HepG2 (cell line): ENCODE measurements at regions not wholly inside any gene's neighbourhood (a gene's known extent, or its start where the extent isn't known, plus 50 kb on each side); places are given as distances from the start of the nearest gene placed in this dataset.
A peak's percentile ranks its signal among the peaks of the same experiment; 100 is the strongest.

Source experiments
- ATAC-seq: fragments of 200-7000 bp; cut with Tn5 transposase; 3 replicates; pipeline ENCODE4 v1.9.1; 2020; ENCODE audit warnings: mild to moderate bottlenecking, moderate library complexity
- BruUV-seq: library from RNA; stranded (reverse); fragments of 400-500 nt; replicated peaks from 2 replicates; lab custom pipeline; 2021; lab: Mats Ljungman, UMichigan
- CTCF ChIA-PET: fragments of 300-600 bp; formaldehyde crosslinking; extraction: SDS; loops from one replicate; lab custom pipeline; 2021; ENCODE audit warnings: low total read pairs, inconsistent platforms, low intra/inter-chr PET ratio; lab: Yijun Ruan, JAX
- POLR2A ChIA-PET: fragments of 350-600 bp; sonication (Branson Sonifier 250); formaldehyde crosslinking; loops from one replicate; lab custom pipeline; 2020; ENCODE audit warnings: antibody characterized with exemption, inconsistent platforms; lab: Yijun Ruan, JAX
- DNase-seq: peaks from one replicate; pipeline ENCODE4 v3.0.0-alpha.2; 2015; ENCODE audit warnings: low spot score
- FAIRE-seq: peaks from 3 replicates; lab custom pipeline; 2011; peaks lifted over from hg19 to GRCh38; lab: Jason Lieb, UNC
- H2AFZ ChIP-seq: one replicate; pipeline ENCODE4 v1.6.1; 2011; ENCODE audit warnings: low read length, inconsistent platforms
- H3K27ac ChIP-seq: fragments of 300-600 bp; 3 replicates; pipeline ENCODE4 v1.8.0; 2011; ENCODE audit warnings: mixed run types, mild to moderate bottlenecking, mixed read lengths, low read length, inconsistent platforms; ENCODE audit not compliant: insufficient read depth; ENCODE audit errors: extremely low read length
- H3K27me3 ChIP-seq, 2 experiments: fragments of 200-600 bp in 1 of 2; 2 replicates in 1 of 2; 3 replicates in 1 of 2; pipeline versions ENCODE4 v1.6.0 to v1.8.0; 2011; ENCODE audit warnings: low read length in 2 of 2, mild to moderate bottlenecking in 2 of 2, moderate library complexity in 2 of 2, inconsistent platforms in 1 of 2; ENCODE audit not compliant: insufficient read depth in 2 of 2, control insufficient read depth in 1 of 2
- H3K36me3 ChIP-seq, 2 experiments: fragments of 200-600 bp in 1 of 2; replicated peaks in 1 of 2; 2 replicates in 1 of 2; 3 replicates in 1 of 2; pipeline versions ENCODE4 v1.5.1 to v1.8.0; 2011; ENCODE audit warnings: low read length in 2 of 2, inconsistent platforms in 1 of 2; ENCODE audit not compliant: insufficient read depth in 2 of 2, control insufficient read depth in 1 of 2
- H3K4me1 ChIP-seq: 2 replicates; pipeline ENCODE4 v1.5.1; 2012; ENCODE audit warnings: low read length, inconsistent platforms; ENCODE audit not compliant: insufficient read depth
- H3K4me2 ChIP-seq: 2 replicates; pipeline ENCODE4 v1.6.0; 2011; ENCODE audit warnings: low read depth, low read length, inconsistent platforms
- H3K4me3 ChIP-seq, 3 experiments: fragments of 200-600 bp in 1 of 3; sonication (generic), shearing (Covaris generic) in 1 of 3; replicated peaks in 1 of 3; 2 replicates each; pipeline ENCODE4 v1.5.1; 2011 to 2016; ENCODE audit warnings: low read length in 3 of 3, inconsistent platforms in 2 of 3, low read depth in 2 of 3, mild to moderate bottlenecking in 2 of 3, control low read depth in 1 of 3, mixed read lengths in 1 of 3; ENCODE audit not compliant: insufficient read depth in 1 of 3
- H3K79me2 ChIP-seq: one replicate; pipeline ENCODE4 v1.6.1; 2011; ENCODE audit warnings: low read length, inconsistent platforms; ENCODE audit not compliant: insufficient read depth
- H3K9ac ChIP-seq: 2 replicates; pipeline ENCODE4 v1.6.0; 2011; ENCODE audit warnings: mild to moderate bottlenecking, low read depth, low read length, inconsistent platforms; ENCODE audit not compliant: insufficient read depth
- H3K9me3 ChIP-seq: 2 replicates; pipeline ENCODE4 v1.5.1; 2012; ENCODE audit warnings: mild to moderate bottlenecking, low read length
- H4K20me1 ChIP-seq: 2 replicates; pipeline ENCODE4 v1.6.0; 2011; ENCODE audit warnings: inconsistent platforms, mild to moderate bottlenecking, low read length, moderate library complexity; ENCODE audit not compliant: insufficient read depth
- ARNT ChIP-seq: fragments of 450-650 bp; IDR thresholded peaks from 2 replicates; pipeline ENCODE4 v1.6.1; 2017
- MTF2 ChIP-seq: sonication (generic); formaldehyde crosslinking; IDR thresholded peaks from 2 replicates; pipeline ENCODE4 v1.5.0; 2020; ENCODE audit warnings: missing genetic modification reagents, borderline replicate concordance
- SRY ChIP-seq: sonication (generic); formaldehyde crosslinking; IDR thresholded peaks from 2 replicates; pipeline ENCODE4 v1.8.0; 2022; ENCODE audit warnings: mild to moderate bottlenecking, missing genetic modification reagents
- TCF7 ChIP-seq: sonication (generic); IDR thresholded peaks from 2 replicates; pipeline ENCODE4 v1.6.1; 2016; ENCODE audit warnings: antibody characterized with exemption, low read depth
- TEAD3 ChIP-seq: optimal IDR thresholded peaks from 2 replicates; pipeline ENCODE3; 2016; ENCODE audit warnings: borderline replicate concordance
- YEATS4 ChIP-seq: sonication (generic); formaldehyde crosslinking; IDR thresholded peaks from 2 replicates; pipeline ENCODE4 v1.4.0; 2020; ENCODE audit warnings: missing genetic modification reagents, borderline replicate concordance
- ZNF558 ChIP-seq: sonication (generic); formaldehyde crosslinking; IDR thresholded peaks from 2 replicates; pipeline ENCODE4 v1.9.0; 2022; ENCODE audit warnings: mild to moderate bottlenecking, missing genetic modification reagents, borderline replicate concordance
- WGBS: methylation state at CpG from one replicate; pipeline ENCODE4 v1.1.6; 2017; ENCODE audit warnings: low lambda C conversion rate; 5-methylcytosine and 5-hydroxymethylcytosine counted together
- in situ Hi-C: cut with HindIII; loops from 2 replicates; pipeline ENCODE4 v1.10.0; 2017; ENCODE audit warnings: low pct_unique_long_range_greater_than_20kb; ENCODE audit not compliant: extremely low pct_ligation_motif_present
- intact Hi-C: fragments of 100-400 bp; cut with micrococcal nuclease; formaldehyde crosslinking; loops from one replicate; pipeline ENCODE4 v1.10.0; 2022; ENCODE audit not compliant: unreplicated experiment
- TF ChIP-seq, protein P1 (sequence below): sonication (generic); formaldehyde crosslinking; IDR thresholded peaks from 2 replicates; pipeline ENCODE4 v1.5.0; 2020; ENCODE audit warnings: missing genetic modification reagents, mild to moderate bottlenecking, borderline replicate concordance
- TF ChIP-seq, protein P2 (sequence below), 2 experiments: sonication (generic) in 1 of 2; formaldehyde crosslinking in 1 of 2; IDR thresholded peaks; 2 replicates each; pipeline versions ENCODE4 v1.5.1 to v1.6.1; 2011 to 2020; ENCODE audit warnings: borderline replicate concordance in 1 of 2, low read depth in 1 of 2, low read length in 1 of 2, mild to moderate bottlenecking in 1 of 2, missing genetic modification reagents in 1 of 2, moderate library complexity in 1 of 2
- TF ChIP-seq, protein P3 (sequence below): sonication (generic); formaldehyde crosslinking; IDR thresholded peaks from 2 replicates; pipeline ENCODE4 v1.5.0; 2020; ENCODE audit warnings: missing genetic modification reagents
- TF ChIP-seq, protein P4 (sequence below): sonication (generic); formaldehyde crosslinking; IDR thresholded peaks from 2 replicates; pipeline ENCODE4 v1.5.0; 2020; ENCODE audit warnings: missing genetic modification reagents, mild to moderate bottlenecking, borderline replicate concordance

DNA sequence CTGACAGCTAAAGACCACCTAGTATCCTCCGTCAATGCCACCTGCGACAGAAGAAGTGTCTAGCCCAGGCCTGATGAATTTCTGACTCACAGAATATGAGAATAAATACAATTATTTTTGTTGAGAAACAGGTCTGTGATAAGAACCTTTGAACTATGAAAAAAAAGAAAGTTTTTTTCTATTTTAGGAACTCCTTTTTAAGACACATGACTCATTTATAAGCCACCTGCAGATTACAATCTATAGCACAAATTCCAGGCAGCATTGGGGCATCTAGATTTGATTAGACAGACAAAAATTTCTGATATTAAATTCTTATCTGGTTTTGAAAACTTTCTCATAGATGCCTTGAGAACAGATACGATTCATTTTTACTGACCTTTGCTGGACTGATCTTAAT is 256.7 kb upstream of the LYZL1 start (continued):
- TF ChIP-seq, protein P1, sequence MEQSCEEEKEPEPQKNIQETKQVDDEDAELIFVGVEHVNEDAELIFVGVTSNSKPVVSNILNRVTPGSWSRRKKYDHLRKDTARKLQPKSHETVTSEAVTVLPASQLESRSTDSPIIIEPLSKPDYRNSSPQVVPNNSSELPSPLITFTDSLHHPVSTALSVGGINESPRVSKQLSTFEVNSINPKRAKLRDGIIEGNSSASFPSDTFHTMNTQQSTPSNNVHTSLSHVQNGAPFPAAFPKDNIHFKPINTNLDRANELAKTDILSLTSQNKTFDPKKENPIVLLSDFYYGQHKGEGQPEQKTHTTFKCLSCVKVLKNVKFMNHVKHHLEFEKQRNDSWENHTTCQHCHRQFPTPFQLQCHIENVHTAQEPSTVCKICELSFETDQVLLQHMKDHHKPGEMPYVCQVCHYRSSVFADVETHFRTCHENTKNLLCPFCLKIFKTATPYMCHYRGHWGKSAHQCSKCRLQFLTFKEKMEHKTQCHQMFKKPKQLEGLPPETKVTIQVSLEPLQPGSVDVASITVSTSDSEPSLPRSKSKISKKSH, result no peak
- no peak for TF ChIP-seq ARNT
- TF ChIP-seq, protein P2, sequence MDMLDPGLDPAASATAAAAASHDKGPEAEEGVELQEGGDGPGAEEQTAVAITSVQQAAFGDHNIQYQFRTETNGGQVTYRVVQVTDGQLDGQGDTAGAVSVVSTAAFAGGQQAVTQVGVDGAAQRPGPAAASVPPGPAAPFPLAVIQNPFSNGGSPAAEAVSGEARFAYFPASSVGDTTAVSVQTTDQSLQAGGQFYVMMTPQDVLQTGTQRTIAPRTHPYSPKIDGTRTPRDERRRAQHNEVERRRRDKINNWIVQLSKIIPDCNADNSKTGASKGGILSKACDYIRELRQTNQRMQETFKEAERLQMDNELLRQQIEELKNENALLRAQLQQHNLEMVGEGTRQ (IDR thresholded peaks at IDR 0.05; ENCODE audit: low read depth, low read length), result no peak
- TF ChIP-seq, protein P2 (CRISPR knock-in tag; IDR thresholded peaks at IDR 0.05; ENCODE audit: borderline replicate concordance), result no peak
- no peak for TF ChIP-seq YEATS4
- TF ChIP-seq ZNF558, result no peak
- TF ChIP-seq MTF2 (CRISPR knock-in tag), result no peak
- TF ChIP-seq, protein P3, sequence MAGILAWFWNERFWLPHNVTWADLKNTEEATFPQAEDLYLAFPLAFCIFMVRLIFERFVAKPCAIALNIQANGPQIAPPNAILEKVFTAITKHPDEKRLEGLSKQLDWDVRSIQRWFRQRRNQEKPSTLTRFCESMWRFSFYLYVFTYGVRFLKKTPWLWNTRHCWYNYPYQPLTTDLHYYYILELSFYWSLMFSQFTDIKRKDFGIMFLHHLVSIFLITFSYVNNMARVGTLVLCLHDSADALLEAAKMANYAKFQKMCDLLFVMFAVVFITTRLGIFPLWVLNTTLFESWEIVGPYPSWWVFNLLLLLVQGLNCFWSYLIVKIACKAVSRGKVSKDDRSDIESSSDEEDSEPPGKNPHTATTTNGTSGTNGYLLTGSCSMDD, result no peak

DNA sequence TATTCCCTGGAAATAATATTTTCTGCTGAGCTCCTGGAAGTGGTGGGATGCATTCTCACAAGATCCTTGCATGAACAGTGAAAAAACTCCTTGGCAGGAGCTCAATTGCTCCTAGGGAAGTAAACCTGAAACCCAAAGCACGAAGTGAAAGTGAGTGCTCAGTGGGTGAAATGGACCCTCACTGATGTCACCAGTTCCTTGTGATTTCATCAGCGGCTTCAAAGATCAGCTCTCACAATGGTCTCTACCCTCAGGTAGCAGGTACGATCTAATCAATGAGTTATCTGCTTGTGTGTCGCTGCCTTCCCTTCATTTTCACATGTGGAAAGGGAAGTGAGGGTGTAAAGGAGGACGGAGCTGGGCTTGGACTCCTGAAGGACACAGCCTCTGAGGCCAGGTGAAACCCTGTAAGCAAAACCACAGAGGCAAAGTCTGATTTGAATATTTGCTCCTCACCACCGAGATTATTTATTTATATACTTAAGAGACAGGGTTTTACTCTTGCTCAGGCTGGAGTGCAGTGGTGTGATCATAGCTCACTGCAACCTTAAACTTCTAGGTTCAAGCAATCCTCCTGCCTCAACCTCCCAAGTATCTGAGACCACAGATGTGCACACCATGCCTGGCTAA is 255.4 kb upstream of the LYZL1 start:
- no peak for DNase-seq
- ATAC-seq, result no peak
- peak overlapping the region; percentile 28 to 45 (median 33); a peak in 5 of 6 replicates for H3K4me3 ChIP-seq
- peak overlapping the region; percentile 65 for H2AFZ ChIP-seq
- intact Hi-C loops (no loop called here), in situ Hi-C loops (no loop called here)
- 0 out of 2 replicates have a peak, but pooled peaks cover 10% of the 10 kb centered on the region for H3K4me1 ChIP-seq
- H3K4me2 ChIP-seq, result peak overlapping the region; percentile 66
- no peaks in the 10 kb centered on the region for H4K20me1 ChIP-seq
- no peak overlapping the region for H3K27ac ChIP-seq
- POLR2A ChIA-PET, result no interaction called here
- no peaks in the 10 kb centered on the region for H3K9me3 ChIP-seq
- BruUV-seq, result no TSS peak
- no peak overlapping the region for H3K9ac ChIP-seq
- no peaks in the 10 kb centered on the region for H3K79me2 ChIP-seq
- TF ChIP-seq TCF7 (no peak), TEAD3 (CRISPR knock-in tag) (no peak), SRY (CRISPR knock-in tag) (no peak)
- TF ChIP-seq, protein P4, sequence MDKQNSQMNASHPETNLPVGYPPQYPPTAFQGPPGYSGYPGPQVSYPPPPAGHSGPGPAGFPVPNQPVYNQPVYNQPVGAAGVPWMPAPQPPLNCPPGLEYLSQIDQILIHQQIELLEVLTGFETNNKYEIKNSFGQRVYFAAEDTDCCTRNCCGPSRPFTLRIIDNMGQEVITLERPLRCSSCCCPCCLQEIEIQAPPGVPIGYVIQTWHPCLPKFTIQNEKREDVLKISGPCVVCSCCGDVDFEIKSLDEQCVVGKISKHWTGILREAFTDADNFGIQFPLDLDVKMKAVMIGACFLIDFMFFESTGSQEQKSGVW (CRISPR knock-in tag), result no peak
- CTCF ChIA-PET, result no interaction called here
- H3K27me3 ChIP-seq, result no peaks in the 10 kb centered on the region
- FAIRE-seq, result no peak
- WGBS, result 7% methylated on average over 6 of the region's 6 CpGs
- H3K36me3 ChIP-seq, result no peaks in the 10 kb centered on the region
